OCI-LY3 (cell line): ENCODE measurements at regions not wholly inside any gene's neighbourhood (a gene's known extent, or its start where the extent isn't known, plus 50 kb on each side); places are given as distances from the start of the nearest gene placed in this dataset.

Source experiments
- EZH2phosphoT487 ChIP-seq: fragments of 200-600 bp; shearing (Covaris generic); IDR thresholded peaks from 2 replicates; pipeline ENCODE4 v1.6.1; 2018; ENCODE audit warnings: antibody characterized with exemption, mixed run types, low read depth
- TF ChIP-seq, protein P1 (sequence below): fragments of 200-600, 300-600 bp; sonication (generic); IDR thresholded peaks from 2 replicates; pipeline ENCODE4 v1.5.1; 2014; ENCODE audit warnings: antibody characterized with exemption, low read length, low read depth

DNA sequence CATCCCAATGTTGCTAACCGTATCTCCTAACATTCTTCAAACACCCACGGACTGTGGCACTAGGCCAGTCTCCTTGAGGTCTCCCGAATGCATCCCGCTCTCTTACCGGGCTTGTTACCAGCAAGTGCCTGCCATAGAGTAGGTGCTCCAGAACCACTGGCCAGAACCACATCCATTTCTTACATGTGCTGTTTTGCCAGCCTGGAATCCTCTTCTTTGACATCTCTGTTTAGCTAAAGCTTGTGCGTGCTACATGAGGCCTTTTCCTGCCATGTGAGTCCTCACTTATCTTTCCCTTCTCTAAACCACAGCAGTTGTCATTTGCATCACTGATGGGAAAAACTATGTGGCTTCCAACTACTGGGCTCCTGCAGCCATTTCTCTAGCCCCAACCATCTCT lies 397.4 kb downstream of the PCNX1 start:
- TF ChIP-seq, protein P1, sequence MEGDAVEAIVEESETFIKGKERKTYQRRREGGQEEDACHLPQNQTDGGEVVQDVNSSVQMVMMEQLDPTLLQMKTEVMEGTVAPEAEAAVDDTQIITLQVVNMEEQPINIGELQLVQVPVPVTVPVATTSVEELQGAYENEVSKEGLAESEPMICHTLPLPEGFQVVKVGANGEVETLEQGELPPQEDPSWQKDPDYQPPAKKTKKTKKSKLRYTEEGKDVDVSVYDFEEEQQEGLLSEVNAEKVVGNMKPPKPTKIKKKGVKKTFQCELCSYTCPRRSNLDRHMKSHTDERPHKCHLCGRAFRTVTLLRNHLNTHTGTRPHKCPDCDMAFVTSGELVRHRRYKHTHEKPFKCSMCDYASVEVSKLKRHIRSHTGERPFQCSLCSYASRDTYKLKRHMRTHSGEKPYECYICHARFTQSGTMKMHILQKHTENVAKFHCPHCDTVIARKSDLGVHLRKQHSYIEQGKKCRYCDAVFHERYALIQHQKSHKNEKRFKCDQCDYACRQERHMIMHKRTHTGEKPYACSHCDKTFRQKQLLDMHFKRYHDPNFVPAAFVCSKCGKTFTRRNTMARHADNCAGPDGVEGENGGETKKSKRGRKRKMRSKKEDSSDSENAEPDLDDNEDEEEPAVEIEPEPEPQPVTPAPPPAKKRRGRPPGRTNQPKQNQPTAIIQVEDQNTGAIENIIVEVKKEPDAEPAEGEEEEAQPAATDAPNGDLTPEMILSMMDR, result no peak
- TF ChIP-seq EZH2phosphoT487, result no peak
